HL-60 (cell line): ENCODE measurements at regions not wholly inside any gene's neighbourhood (a gene's known extent, or its start where the extent isn't known, plus 50 kb on each side); places are given as distances from the start of the nearest gene placed in this dataset.

Source experiments
- DNase-seq, 2 experiments: peaks; one replicate each; pipeline ENCODE4 v3.0.0-alpha.2; 2010 to 2020; ENCODE audit warnings: low read depth in 1 of 2, low spot score in 1 of 2
- H3K27ac ChIP-seq: fragments of 250-450 bp; sonication (Bioruptor Pico); replicated peaks from 2 replicates; pipeline ENCODE4 v1.5.1; 2020; ENCODE audit warnings: mild to moderate bottlenecking, moderate library complexity
- H3K27me3 ChIP-seq: fragments of 250-450 bp; sonication (Bioruptor Pico); 2 replicates; pipeline ENCODE4 v1.5.1; 2021; ENCODE audit warnings: mild to moderate bottlenecking, moderate library complexity; ENCODE audit not compliant: insufficient read depth, poor library complexity, severe bottlenecking
- H3K4me3 ChIP-seq: replicated peaks from 2 replicates; pipeline ENCODE4 v1.5.1; 2011; ENCODE audit warnings: mild to moderate bottlenecking, control low read depth, low read length; ENCODE audit not compliant: insufficient read depth
- GABPA ChIP-seq: IDR thresholded peaks from 2 replicates; pipeline ENCODE4 v1.6.1; 2012; ENCODE audit warnings: low read depth
- POLR2AphosphoS5 ChIP-seq: IDR thresholded peaks from 2 replicates; pipeline ENCODE4 v1.6.1; 2012; ENCODE audit warnings: low read depth
- SPI1 ChIP-seq: IDR thresholded peaks from 2 replicates; pipeline ENCODE4 v1.6.1; 2012; ENCODE audit warnings: low read depth, mild to moderate bottlenecking, borderline replicate concordance
- TF ChIP-seq, protein P1 (sequence below): IDR thresholded peaks from 2 replicates; pipeline ENCODE4 v1.6.1; 2012; ENCODE audit warnings: low read depth; ENCODE audit not compliant: insufficient replicate concordance
- TF ChIP-seq, protein P2 (sequence below): IDR thresholded peaks from one replicate; pipeline ENCODE4 v1.5.1; 2011; ENCODE audit warnings: low read length, control low read depth, inconsistent platforms; ENCODE audit not compliant: insufficient read depth

DNA sequence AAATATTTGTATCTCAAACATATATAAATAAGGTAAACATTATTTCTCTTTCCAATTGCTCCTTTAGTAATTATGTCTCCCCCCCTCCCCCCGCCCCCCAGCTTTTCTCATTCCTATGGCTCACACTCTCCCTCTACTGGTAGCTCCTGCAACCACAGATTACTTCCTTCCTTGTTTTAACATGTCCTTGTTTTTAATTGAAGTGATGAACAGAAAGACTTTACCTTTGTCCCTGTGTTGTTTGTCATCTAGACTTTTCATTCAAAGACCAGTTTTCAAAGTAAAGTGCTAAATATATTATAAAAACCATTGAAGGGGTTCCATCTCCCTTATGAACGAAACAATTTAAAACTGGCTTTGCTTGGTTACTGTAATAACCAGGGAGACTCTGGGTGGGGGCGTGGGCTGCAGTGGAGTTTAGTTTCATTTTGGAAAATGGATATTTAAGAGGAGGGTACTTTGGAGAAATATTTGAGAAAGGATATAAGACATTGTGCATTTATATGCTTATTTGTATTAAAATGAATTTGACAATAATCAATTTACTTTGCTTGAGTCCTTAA, 352.9 kb downstream of the RAPGEF2 start:
- Histone ChIP-seq H3K4me3 (no peak overlapping the region), H3K27ac (no peak overlapping the region), H3K27me3 (no peaks in the 10 kb centered on the region)
- TF ChIP-seq, protein P1, sequence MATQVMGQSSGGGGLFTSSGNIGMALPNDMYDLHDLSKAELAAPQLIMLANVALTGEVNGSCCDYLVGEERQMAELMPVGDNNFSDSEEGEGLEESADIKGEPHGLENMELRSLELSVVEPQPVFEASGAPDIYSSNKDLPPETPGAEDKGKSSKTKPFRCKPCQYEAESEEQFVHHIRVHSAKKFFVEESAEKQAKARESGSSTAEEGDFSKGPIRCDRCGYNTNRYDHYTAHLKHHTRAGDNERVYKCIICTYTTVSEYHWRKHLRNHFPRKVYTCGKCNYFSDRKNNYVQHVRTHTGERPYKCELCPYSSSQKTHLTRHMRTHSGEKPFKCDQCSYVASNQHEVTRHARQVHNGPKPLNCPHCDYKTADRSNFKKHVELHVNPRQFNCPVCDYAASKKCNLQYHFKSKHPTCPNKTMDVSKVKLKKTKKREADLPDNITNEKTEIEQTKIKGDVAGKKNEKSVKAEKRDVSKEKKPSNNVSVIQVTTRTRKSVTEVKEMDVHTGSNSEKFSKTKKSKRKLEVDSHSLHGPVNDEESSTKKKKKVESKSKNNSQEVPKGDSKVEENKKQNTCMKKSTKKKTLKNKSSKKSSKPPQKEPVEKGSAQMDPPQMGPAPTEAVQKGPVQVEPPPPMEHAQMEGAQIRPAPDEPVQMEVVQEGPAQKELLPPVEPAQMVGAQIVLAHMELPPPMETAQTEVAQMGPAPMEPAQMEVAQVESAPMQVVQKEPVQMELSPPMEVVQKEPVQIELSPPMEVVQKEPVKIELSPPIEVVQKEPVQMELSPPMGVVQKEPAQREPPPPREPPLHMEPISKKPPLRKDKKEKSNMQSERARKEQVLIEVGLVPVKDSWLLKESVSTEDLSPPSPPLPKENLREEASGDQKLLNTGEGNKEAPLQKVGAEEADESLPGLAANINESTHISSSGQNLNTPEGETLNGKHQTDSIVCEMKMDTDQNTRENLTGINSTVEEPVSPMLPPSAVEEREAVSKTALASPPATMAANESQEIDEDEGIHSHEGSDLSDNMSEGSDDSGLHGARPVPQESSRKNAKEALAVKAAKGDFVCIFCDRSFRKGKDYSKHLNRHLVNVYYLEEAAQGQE, result no peak
- TF ChIP-seq GABPA (no peak), SPI1 (peak; percentile 39; the same call in 1 of the 2 replicates), POLR2AphosphoS5 (no peak)
- TF ChIP-seq, protein P2, sequence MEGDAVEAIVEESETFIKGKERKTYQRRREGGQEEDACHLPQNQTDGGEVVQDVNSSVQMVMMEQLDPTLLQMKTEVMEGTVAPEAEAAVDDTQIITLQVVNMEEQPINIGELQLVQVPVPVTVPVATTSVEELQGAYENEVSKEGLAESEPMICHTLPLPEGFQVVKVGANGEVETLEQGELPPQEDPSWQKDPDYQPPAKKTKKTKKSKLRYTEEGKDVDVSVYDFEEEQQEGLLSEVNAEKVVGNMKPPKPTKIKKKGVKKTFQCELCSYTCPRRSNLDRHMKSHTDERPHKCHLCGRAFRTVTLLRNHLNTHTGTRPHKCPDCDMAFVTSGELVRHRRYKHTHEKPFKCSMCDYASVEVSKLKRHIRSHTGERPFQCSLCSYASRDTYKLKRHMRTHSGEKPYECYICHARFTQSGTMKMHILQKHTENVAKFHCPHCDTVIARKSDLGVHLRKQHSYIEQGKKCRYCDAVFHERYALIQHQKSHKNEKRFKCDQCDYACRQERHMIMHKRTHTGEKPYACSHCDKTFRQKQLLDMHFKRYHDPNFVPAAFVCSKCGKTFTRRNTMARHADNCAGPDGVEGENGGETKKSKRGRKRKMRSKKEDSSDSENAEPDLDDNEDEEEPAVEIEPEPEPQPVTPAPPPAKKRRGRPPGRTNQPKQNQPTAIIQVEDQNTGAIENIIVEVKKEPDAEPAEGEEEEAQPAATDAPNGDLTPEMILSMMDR, result peak; percentile 30
- DNase-seq, result peak in 1 of 2 experiments; percentile 38

GRCh38 chr4:159460371-159460770, 357.5 kb downstream of the RAPGEF2 start:
- Histone ChIP-seq H3K27ac (no peak overlapping the region), H3K4me3 (no peak overlapping the region), H3K27me3 (no peaks in the 10 kb centered on the region)
- TF ChIP-seq GABPA (no peak), SPI1 (no peak), POLR2AphosphoS5 (no peak)
- TF ChIP-seq, protein P2, result no peak
- TF ChIP-seq, protein P1, result no peak
- DNase-seq, result no peak

- H3K27ac ChIP-seq, result no peak overlapping the region
- H3K4me3 ChIP-seq, result no peak overlapping the region
- TF ChIP-seq, protein P2, result no peak
- TF ChIP-seq SPI1, result no peak
- no peak for TF ChIP-seq POLR2AphosphoS5
- TF ChIP-seq, protein P1, result no peak
- no peak for TF ChIP-seq GABPA
- H3K27me3 ChIP-seq, result no peaks in the 10 kb centered on the region
- DNase-seq, result no peak
These were observed 360.4 kb downstream of the RAPGEF2 start for GRCh38 chr4:159463235-159463634.
